Nephron progenitor cell (in vitro differentiated cells): ENCODE measurements at regions not wholly inside any gene's neighbourhood (a gene's known extent, or its start where the extent isn't known, plus 50 kb on each side); places are given as distances from the start of the nearest gene placed in this dataset.

ENCODE experiments used
- DNase-seq: peaks from one replicate; pipeline ENCODE4 v3.0.0; 2021
- H3K27ac Mint-ChIP-seq: 2 replicates; pipeline ENCODE4 v1.8.0; 2021; ENCODE audit warnings: mild to moderate bottlenecking, moderate library complexity, mixed read lengths
- H3K27me3 Mint-ChIP-seq: 2 replicates; pipeline ENCODE4 v1.8.0; 2021; ENCODE audit warnings: mild to moderate bottlenecking, low read depth, mixed read lengths; ENCODE audit not compliant: poor library complexity
- H3K36me3 Mint-ChIP-seq: 2 replicates; pipeline ENCODE4 v1.8.0; 2021; ENCODE audit warnings: low read depth, mixed read lengths
- H3K4me1 Mint-ChIP-seq: 2 replicates; pipeline ENCODE4 v1.8.0; 2021; ENCODE audit warnings: mixed read lengths
- H3K4me3 Mint-ChIP-seq: 2 replicates; pipeline ENCODE4 v1.8.0; 2021; ENCODE audit warnings: mild to moderate bottlenecking, moderate library complexity, mixed read lengths
- H3K9me3 Mint-ChIP-seq: 2 replicates; pipeline ENCODE4 v1.8.0; 2021; ENCODE audit warnings: mild to moderate bottlenecking, moderate library complexity, mixed read lengths
- TF ChIP-seq, protein P1 (sequence below): fragments of 200-600 bp; sonication (generic); IDR thresholded peaks from 2 replicates; pipeline ENCODE4 v1.5.0; 2021; ENCODE audit warnings: antibody characterized with exemption

DNA sequence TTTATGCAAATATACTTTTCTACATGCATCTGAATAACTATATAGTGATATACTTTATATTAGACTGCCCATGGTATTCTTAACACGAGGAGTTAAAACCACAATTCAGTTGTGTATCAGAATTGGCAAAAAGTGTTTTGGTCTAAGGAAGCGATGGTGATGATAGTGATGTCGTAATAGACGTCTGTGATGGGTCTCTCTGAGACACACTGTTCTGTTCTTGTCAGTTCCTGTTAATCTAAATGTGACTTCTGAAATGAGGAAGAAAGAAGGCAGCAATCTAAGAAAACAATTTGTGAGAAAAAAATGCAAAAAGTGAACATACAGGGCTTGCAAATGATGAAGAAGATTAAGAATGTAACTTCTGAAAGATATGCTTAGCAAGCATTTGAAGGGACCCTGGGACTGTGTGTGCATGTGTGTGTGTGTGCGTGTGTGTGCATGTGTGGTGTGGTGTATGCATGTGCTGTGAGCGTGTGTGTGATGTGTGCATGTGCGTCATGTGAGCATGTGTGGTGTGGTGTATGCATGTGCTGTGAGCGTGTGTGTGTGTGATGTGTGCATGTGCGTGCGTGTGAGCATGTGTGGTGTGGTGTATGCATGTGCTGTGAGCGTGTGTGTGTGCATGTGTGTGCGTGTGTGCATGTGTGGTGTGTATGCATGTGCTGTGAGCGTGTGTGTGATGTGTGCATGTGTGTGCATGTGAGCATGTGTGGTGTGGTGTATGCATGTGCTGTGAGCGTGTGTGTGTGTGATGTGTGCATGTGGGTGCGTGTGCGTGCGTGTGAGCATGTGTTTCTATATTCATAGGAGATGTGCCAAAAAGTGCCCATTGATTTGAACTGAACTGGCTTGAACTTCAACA, 131.8 kb downstream of the IRS2 start:
- DNase-seq: no peak
- Mint-ChIP-seq H3K4me3 (no peak overlapping the region), H3K4me1 (peaks cover 30% of the 10 kb centered on the region), H3K27me3 (peaks cover 9% of the 10 kb centered on the region), H3K36me3 (no peaks in the 10 kb centered on the region), H3K27ac (peak overlapping the region; percentile 62), H3K9me3 (no peaks in the 10 kb centered on the region)
- TF ChIP-seq, protein P1, sequence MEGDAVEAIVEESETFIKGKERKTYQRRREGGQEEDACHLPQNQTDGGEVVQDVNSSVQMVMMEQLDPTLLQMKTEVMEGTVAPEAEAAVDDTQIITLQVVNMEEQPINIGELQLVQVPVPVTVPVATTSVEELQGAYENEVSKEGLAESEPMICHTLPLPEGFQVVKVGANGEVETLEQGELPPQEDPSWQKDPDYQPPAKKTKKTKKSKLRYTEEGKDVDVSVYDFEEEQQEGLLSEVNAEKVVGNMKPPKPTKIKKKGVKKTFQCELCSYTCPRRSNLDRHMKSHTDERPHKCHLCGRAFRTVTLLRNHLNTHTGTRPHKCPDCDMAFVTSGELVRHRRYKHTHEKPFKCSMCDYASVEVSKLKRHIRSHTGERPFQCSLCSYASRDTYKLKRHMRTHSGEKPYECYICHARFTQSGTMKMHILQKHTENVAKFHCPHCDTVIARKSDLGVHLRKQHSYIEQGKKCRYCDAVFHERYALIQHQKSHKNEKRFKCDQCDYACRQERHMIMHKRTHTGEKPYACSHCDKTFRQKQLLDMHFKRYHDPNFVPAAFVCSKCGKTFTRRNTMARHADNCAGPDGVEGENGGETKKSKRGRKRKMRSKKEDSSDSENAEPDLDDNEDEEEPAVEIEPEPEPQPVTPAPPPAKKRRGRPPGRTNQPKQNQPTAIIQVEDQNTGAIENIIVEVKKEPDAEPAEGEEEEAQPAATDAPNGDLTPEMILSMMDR: no peak

DNA sequence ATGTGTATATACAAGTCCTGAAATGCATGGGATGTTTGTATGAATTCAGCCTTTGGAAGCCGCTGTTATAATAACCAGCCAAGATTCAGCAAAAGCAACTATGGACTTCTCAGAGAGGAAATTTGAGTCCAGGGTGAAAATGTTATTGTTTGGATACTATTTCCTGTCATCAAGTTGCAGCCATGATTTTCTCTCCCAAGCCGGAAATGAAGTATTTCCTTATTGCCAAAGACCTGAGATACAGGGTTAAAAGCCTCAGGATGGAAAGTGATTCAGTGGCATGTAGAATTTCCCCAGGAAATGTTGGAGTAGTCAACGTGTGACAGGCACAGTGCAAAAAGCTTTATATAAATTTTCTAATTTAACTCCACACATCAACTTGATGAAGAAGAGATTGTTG, 133.9 kb downstream of the IRS2 start:
- Mint-ChIP-seq H3K27ac (peak overlapping the region; percentile 39), H3K4me3 (no peak overlapping the region), H3K27me3 (peaks cover 9% of the 10 kb centered on the region), H3K9me3 (no peaks in the 10 kb centered on the region), H3K4me1 (peaks cover 28% of the 10 kb centered on the region), H3K36me3 (no peaks in the 10 kb centered on the region)
- TF ChIP-seq, protein P1: no peak
- DNase-seq: no peak

DNA sequence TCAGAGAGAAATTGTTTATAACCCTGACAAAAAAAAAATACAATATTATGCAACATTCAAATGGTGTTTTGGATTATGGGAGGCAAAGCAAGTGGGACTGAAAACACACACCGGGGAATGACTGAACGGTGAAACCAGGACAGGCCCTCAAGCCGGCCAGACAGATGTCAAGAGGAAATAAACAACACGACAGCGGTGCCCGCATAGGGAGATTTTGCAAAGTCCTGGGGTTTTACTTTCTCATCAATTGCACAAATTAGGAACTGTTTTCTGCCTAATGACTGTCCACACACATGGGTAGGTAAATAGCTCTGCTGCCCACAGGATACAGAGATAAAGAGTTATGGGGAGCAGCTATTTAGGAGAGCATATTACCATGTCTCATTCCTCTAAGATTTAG, 134.5 kb downstream of the IRS2 start:
- H3K27ac Mint-ChIP-seq: no peak overlapping the region
- H3K4me3 Mint-ChIP-seq: no peak overlapping the region
- TF ChIP-seq, protein P1: no peak
- peaks cover 26% of the 10 kb centered on the region for H3K4me1 Mint-ChIP-seq
- H3K9me3 Mint-ChIP-seq: no peaks in the 10 kb centered on the region
- H3K36me3 Mint-ChIP-seq: no peaks in the 10 kb centered on the region
- peaks cover 9% of the 10 kb centered on the region for H3K27me3 Mint-ChIP-seq
- DNase-seq: no peak

DNA sequence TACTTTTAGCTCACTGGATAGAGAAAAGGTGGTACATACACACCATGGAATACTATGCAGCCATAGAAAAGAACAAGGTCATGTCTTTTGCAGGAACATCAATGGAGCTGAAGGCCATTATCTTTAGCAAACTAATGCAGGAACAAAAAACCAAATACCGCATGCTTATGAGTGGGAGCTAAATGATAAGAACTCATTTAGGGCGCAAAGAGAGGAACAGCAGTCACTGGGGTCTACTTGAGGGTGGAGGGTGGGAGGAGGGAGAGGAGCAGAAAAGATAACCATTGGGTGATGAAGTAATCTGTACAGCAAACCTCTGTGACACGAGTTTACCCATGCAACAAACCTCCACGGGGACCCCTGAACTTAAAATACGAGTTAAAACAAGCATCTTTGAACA, 135.1 kb downstream of the IRS2 start:
- Mint-ChIP-seq H3K9me3 (no peaks in the 10 kb centered on the region), H3K4me1 (peaks cover 24% of the 10 kb centered on the region), H3K27ac (no peak overlapping the region), H3K4me3 (no peak overlapping the region), H3K36me3 (no peaks in the 10 kb centered on the region), H3K27me3 (peaks cover 9% of the 10 kb centered on the region)
- TF ChIP-seq, protein P1: no peak
- DNase-seq: no peak

DNA sequence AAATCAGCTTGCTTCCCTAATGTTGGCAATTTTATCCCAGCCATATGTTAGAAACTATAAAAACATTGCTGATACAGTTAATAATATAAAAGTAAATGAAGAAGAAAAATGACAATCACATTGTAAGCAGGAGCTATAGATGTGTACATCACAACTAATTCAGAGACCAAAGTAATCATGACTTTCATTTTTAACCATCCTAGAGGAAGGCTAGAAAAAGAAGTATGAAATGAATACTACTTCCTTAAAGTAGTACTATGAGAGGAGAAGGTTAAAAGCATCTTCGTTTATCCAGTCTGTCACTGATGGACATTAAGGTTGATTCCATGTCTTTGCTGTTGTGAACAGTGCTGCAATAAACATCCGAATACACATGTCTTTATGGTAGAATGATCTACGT, 135.5 kb downstream of the IRS2 start:
- no peak overlapping the region for H3K27ac Mint-ChIP-seq
- H3K36me3 Mint-ChIP-seq: no peaks in the 10 kb centered on the region
- no peak overlapping the region for H3K4me3 Mint-ChIP-seq
- no peak for DNase-seq
- peaks cover 24% of the 10 kb centered on the region for H3K4me1 Mint-ChIP-seq
- no peaks in the 10 kb centered on the region for H3K9me3 Mint-ChIP-seq
- peaks cover 12% of the 10 kb centered on the region for H3K27me3 Mint-ChIP-seq
- TF ChIP-seq, protein P1: no peak

DNA sequence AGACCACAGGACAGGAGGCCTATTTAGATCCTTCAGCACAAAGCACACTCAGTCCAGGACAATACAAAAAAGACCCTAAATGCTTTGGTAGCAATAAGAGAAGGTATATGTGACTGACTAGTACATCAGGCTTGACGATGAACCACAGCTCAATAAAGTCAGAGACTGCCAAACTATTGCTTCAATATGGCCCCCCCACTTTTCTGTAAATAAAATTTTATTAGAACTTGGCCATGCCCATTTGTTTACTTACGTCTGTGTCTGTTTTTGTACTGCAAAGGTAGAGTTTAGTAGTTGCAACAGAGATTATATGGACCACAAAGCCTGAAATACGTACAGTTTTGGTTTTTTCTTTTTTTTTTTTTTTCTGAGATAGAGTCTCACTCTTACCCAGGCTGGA, 136.7 kb downstream of the IRS2 start:
- no peaks in the 10 kb centered on the region for H3K9me3 Mint-ChIP-seq
- TF ChIP-seq, protein P1: no peak
- no peak overlapping the region for H3K4me3 Mint-ChIP-seq
- DNase-seq: no peak
- H3K27ac Mint-ChIP-seq: no peak overlapping the region
- H3K36me3 Mint-ChIP-seq: no peaks in the 10 kb centered on the region
- peaks cover 15% of the 10 kb centered on the region for H3K27me3 Mint-ChIP-seq
- peaks cover 17% of the 10 kb centered on the region for H3K4me1 Mint-ChIP-seq
